Stimulated activated CD4-positive, alpha-beta T cell treated with anti-CD3 and anti-CD28 coated beads, Interleukin-1b, Interleukin-23, amount 100 ng/mL, for 24 hours (primary cell): ENCODE measurements at regions not wholly inside any gene's neighbourhood (a gene's known extent, or its start where the extent isn't known, plus 50 kb on each side); places are given as distances from the start of the nearest gene placed in this dataset.
A peak's percentile ranks its signal among the peaks of the same experiment; 100 is the strongest.
"Not testable (repeated sequence)": the region's sequence is repeated elsewhere in the genome, so short reads cannot be mapped to it uniquely, and the experiment has no call there.

Experiments
- DNase-seq, 4 experiments: peaks; one replicate each; pipeline ENCODE4 v3.0.0-alpha.2; 2020; ENCODE audit warnings: low read depth in 4 of 4, low spot score in 1 of 4

GRCh38 chr10:31121757-31122577 is 90.3 kb upstream of the ZNF438 start:
- no peak for DNase-seq

GRCh38 chr10:31123946-31124345 is 92.3 kb upstream of the ZNF438 start:
- DNase-seq = no peak

- DNase-seq = no peak
Observed at GRCh38 chr10:31124852-31125251, 93.2 kb upstream of the ZNF438 start.

GRCh38 chr10:31125789-31126188 is 94.1 kb upstream of the ZNF438 start:
- no peak for DNase-seq

GRCh38 chr10:31126593-31126992 is 94.9 kb upstream of the ZNF438 start:
- no peak for DNase-seq

- DNase-seq = no peak
Observed at GRCh38 chr10:31128536-31128935, 96.9 kb upstream of the ZNF438 start.

- no peak for DNase-seq
Observed at GRCh38 chr10:31129271-31129670, 97.6 kb upstream of the ZNF438 start.

- no peak for DNase-seq
Observed at GRCh38 chr10:31129880-31130405, 98.3 kb upstream of the ZNF438 start.

- no peak for DNase-seq
Observed at GRCh38 chr10:31130406-31130805, 98.7 kb upstream of the ZNF438 start.

- no peak for DNase-seq
Observed at GRCh38 chr10:31131251-31131650, 99.6 kb upstream of the ZNF438 start.

GRCh38 chr10:31132681-31133244 is 101.1 kb upstream of the ZNF438 start:
- DNase-seq = no peak

GRCh38 chr10:31133251-31133791 is 101.7 kb upstream of the ZNF438 start:
- peak in 1 of 4 experiments; percentile 61 for DNase-seq

GRCh38 chr10:31133792-31134310 is 102.2 kb upstream of the ZNF438 start:
- DNase-seq = peak in 3 of 4 experiments; percentile 38 to 69 (median 67)

- DNase-seq = no peak
Observed at GRCh38 chr10:31134311-31134952, 102.8 kb upstream of the ZNF438 start.

GRCh38 chr10:31135171-31135570 is 103.5 kb upstream of the ZNF438 start:
- DNase-seq = no peak

GRCh38 chr10:31135791-31136190 is 104.1 kb upstream of the ZNF438 start:
- not testable (repeated sequence) for DNase-seq

GRCh38 chr10:31136386-31136785 is 104.7 kb upstream of the ZNF438 start:
- DNase-seq = no peak

- no peak for DNase-seq
Observed at GRCh38 chr10:31136930-31137885, 105.5 kb upstream of the ZNF438 start.

GRCh38 chr10:31138026-31138553 is 106.4 kb upstream of the ZNF438 start:
- no peak for DNase-seq

GRCh38 chr10:31139497-31139896 is 107.8 kb upstream of the ZNF438 start:
- DNase-seq = no peak
